H1 (cell line): ENCODE measurements at regions not wholly inside any gene's neighbourhood (a gene's known extent, or its start where the extent isn't known, plus 50 kb on each side); places are given as distances from the start of the nearest gene placed in this dataset.

ENCODE experiments used
- CTCF ChIA-PET: fragments of 300-600 bp; sonication (Branson Sonifier 250); formaldehyde crosslinking; loops from one replicate; lab custom pipeline; 2021; ENCODE audit not compliant: partially characterized antibody; lab: Charles Lee
- POLR2A ChIA-PET: fragments of 300-600 bp; sonication (Branson Sonifier 250); formaldehyde crosslinking; loops from one replicate; lab custom pipeline; 2021; ENCODE audit warnings: inconsistent platforms; ENCODE audit not compliant: partially characterized antibody; lab: Charles Lee
- DNase-seq, 2 experiments: peaks; one replicate each; pipeline versions ENCODE4 v3.0.0 to v3.0.0-alpha.2; 2010 to 2022; ENCODE audit warnings: low spot score in 2 of 2, low read depth in 1 of 2, mixed read lengths in 1 of 2
- FAIRE-seq: peaks from 2 replicates; lab custom pipeline; 2011; peaks lifted over from hg19 to GRCh38; lab: Jason Lieb, UNC
- H2AFZ ChIP-seq: 2 replicates; pipeline ENCODE4 v1.8.1; 2012; ENCODE audit warnings: low read length, inconsistent platforms
- H2AK5ac ChIP-seq: 2 replicates; pipeline ENCODE4 v1.6.1; 2013; ENCODE audit warnings: low read depth, low read length
- H2BK120ac ChIP-seq: replicated peaks from 2 replicates; pipeline ENCODE3; 2013; ENCODE audit warnings: low read depth, low read length, inconsistent platforms
- H2BK12ac ChIP-seq: 2 replicates; pipeline ENCODE4 v1.6.1; 2013; ENCODE audit warnings: low read depth, low read length
- H2BK15ac ChIP-seq: 2 replicates; pipeline ENCODE4 v1.6.1; 2013; ENCODE audit warnings: low read length
- H2BK20ac ChIP-seq: 2 replicates; pipeline ENCODE4 v1.6.1; 2013; ENCODE audit warnings: low read length
- H2BK5ac ChIP-seq: 2 replicates; pipeline ENCODE4 v1.6.1; 2013; ENCODE audit warnings: low read depth, low read length
- H3K14ac ChIP-seq: 2 replicates; pipeline ENCODE4 v1.6.1; 2013; ENCODE audit warnings: inconsistent platforms; ENCODE audit not compliant: insufficient read length
- H3K18ac ChIP-seq: 2 replicates; pipeline ENCODE4 v1.6.1; 2013; ENCODE audit warnings: low read length; ENCODE audit errors: extremely low read depth
- H3K23ac ChIP-seq: 2 replicates; pipeline ENCODE4 v1.6.1; 2013; ENCODE audit warnings: inconsistent platforms; ENCODE audit not compliant: insufficient read length
- H3K23me2 ChIP-seq: 2 replicates; pipeline ENCODE4 v1.6.1; 2013; ENCODE audit warnings: low read depth, low read length
- H3K27ac ChIP-seq: 2 replicates; pipeline ENCODE4 v1.6.1; 2011; ENCODE audit warnings: low read depth, low read length, inconsistent platforms
- H3K27me3 ChIP-seq, 4 experiments: replicated peaks in 1 of 4; 1 replicate in 1 of 4; 2 replicates in 3 of 4; pipeline versions ENCODE4 v1.6.1 to v1.8.1; 2011 to 2013; ENCODE audit warnings: low read length in 3 of 4, mild to moderate bottlenecking in 3 of 4, inconsistent platforms in 2 of 4, mixed read lengths in 2 of 4, moderate library complexity in 1 of 4; ENCODE audit not compliant: control insufficient read depth in 3 of 4, insufficient read depth in 3 of 4; ENCODE audit errors: extremely low read depth in 1 of 4
- H3K36me3 ChIP-seq, 4 experiments: 2 replicates each; pipeline versions ENCODE4 v1.6.1 to v1.8.1; 2011 to 2013; ENCODE audit warnings: mild to moderate bottlenecking in 4 of 4, low read length in 3 of 4, moderate library complexity in 2 of 4, control low read depth in 1 of 4, inconsistent platforms in 1 of 4; ENCODE audit not compliant: insufficient read depth in 4 of 4, control insufficient read depth in 2 of 4
- H3K4ac ChIP-seq: replicated peaks from 2 replicates; pipeline ENCODE3; 2013; ENCODE audit warnings: low read length, low read depth, mixed read lengths, inconsistent platforms; ENCODE audit not compliant: insufficient read length
- H3K4me1 ChIP-seq, 4 experiments: replicated peaks in 1 of 4; 1 replicate in 1 of 4; 2 replicates in 3 of 4; pipeline versions ENCODE4 v1.6.1 to v1.8.1; 2011 to 2013; ENCODE audit warnings: low read length in 3 of 4, inconsistent platforms in 2 of 4, mixed read lengths in 1 of 4; ENCODE audit not compliant: insufficient read depth in 4 of 4, control insufficient read depth in 3 of 4
- H3K4me2 ChIP-seq, 2 experiments: 2 replicates each; pipeline versions ENCODE4 v1.6.1 to v1.8.1; 2011 to 2013; ENCODE audit warnings: low read depth in 2 of 2, low read length in 2 of 2, control low read depth in 1 of 2, inconsistent platforms in 1 of 2, mild to moderate bottlenecking in 1 of 2; ENCODE audit not compliant: insufficient read depth in 1 of 2
- H3K4me3 ChIP-seq, 4 experiments: fragments of 200-600, 300-600 bp in 1 of 4; sonication (generic), shearing (Covaris generic), sonication (Bioruptor Twin) in 1 of 4; 2 replicates each; pipeline versions ENCODE4 v1.5.1 to v1.8.1; 2011 to 2016; ENCODE audit warnings: low read length in 4 of 4, low read depth in 3 of 4, control low read depth in 2 of 4, inconsistent platforms in 2 of 4, mild to moderate bottlenecking in 2 of 4, mixed read lengths in 1 of 4, moderate library complexity in 1 of 4; ENCODE audit not compliant: insufficient read depth in 2 of 4; ENCODE audit errors: extremely low read depth in 1 of 4
- H3K56ac ChIP-seq: replicated peaks from 2 replicates; pipeline ENCODE3; 2013; ENCODE audit warnings: low read depth, mild to moderate bottlenecking, mixed read lengths, low read length, inconsistent platforms; ENCODE audit not compliant: insufficient read length
- H3K79me1 ChIP-seq: 2 replicates; pipeline ENCODE4 v1.6.1; 2013; ENCODE audit warnings: low read depth, low read length, control low read depth
- H3K79me2 ChIP-seq, 2 experiments: 2 replicates each; pipeline versions ENCODE4 v1.6.1 to v1.8.1; 2012 to 2013; ENCODE audit warnings: low read length in 2 of 2, mild to moderate bottlenecking in 2 of 2, inconsistent platforms in 1 of 2; ENCODE audit not compliant: insufficient read depth in 2 of 2, control insufficient read depth in 1 of 2
- H3K9ac ChIP-seq, 4 experiments: replicated peaks in 1 of 4; 1 replicate in 1 of 4; 2 replicates in 3 of 4; pipeline versions ENCODE4 v1.6.1 to v1.8.1; 2011 to 2013; ENCODE audit warnings: low read depth in 3 of 4, low read length in 3 of 4, control low read depth in 2 of 4, mild to moderate bottlenecking in 2 of 4, moderate library complexity in 2 of 4, inconsistent platforms in 1 of 4; ENCODE audit errors: extremely low read depth in 1 of 4
- H3K9me3 ChIP-seq, 2 experiments: 2 replicates each; pipeline versions ENCODE4 v1.6.1 to v1.8.1; 2012 to 2013; ENCODE audit warnings: mild to moderate bottlenecking in 2 of 2, moderate library complexity in 2 of 2, control low read depth in 1 of 2, inconsistent platforms in 1 of 2, low read depth in 1 of 2, low read length in 1 of 2, mixed read lengths in 1 of 2; ENCODE audit not compliant: insufficient read depth in 2 of 2
- H4K20me1 ChIP-seq, 2 experiments: replicated peaks in 1 of 2; 2 replicates each; pipeline versions ENCODE3 to v1.8.1; 2011 to 2013; ENCODE audit warnings: inconsistent platforms in 2 of 2, low read length in 2 of 2, mild to moderate bottlenecking in 1 of 2; ENCODE audit not compliant: insufficient read depth in 2 of 2, control insufficient read depth in 1 of 2
- H4K5ac ChIP-seq: 2 replicates; pipeline ENCODE4 v1.6.1; 2013; ENCODE audit warnings: low read length, low read depth, mixed read lengths, inconsistent platforms; ENCODE audit not compliant: insufficient read length
- H4K8ac ChIP-seq: 2 replicates; pipeline ENCODE4 v1.8.0; 2013; ENCODE audit warnings: mild to moderate bottlenecking, moderate library complexity, low read length, inconsistent platforms; ENCODE audit not compliant: insufficient read depth; ENCODE audit errors: extremely low read depth
- H4K91ac ChIP-seq: replicated peaks from 2 replicates; pipeline ENCODE3; 2013; ENCODE audit warnings: low read length, mixed read lengths, inconsistent platforms; ENCODE audit not compliant: insufficient read length
- BCL11A ChIP-seq, 2 experiments: IDR thresholded peaks; one replicate each; pipeline ENCODE4 v1.6.1; 2011; ENCODE audit warnings: low read depth in 2 of 2, low read length in 2 of 2, mild to moderate bottlenecking in 2 of 2
- BRCA1 ChIP-seq: IDR thresholded peaks from 2 replicates; pipeline ENCODE4 v1.6.1; 2012; ENCODE audit warnings: low read depth, low read length, improper control_type of control experiment
- CTCF ChIP-seq, 3 experiments: IDR thresholded peaks; 1 replicate in 2 of 3; 2 replicates in 1 of 3; pipeline versions ENCODE4 v1.5.1 to v1.6.1; 2011; ENCODE audit warnings: low read length in 3 of 3, mild to moderate bottlenecking in 3 of 3, inconsistent platforms in 2 of 3, low read depth in 1 of 3, moderate library complexity in 1 of 3; ENCODE audit not compliant: insufficient read depth in 1 of 3; ENCODE audit errors: control extremely low read depth in 1 of 3
- EGR1 ChIP-seq: IDR thresholded peaks from 2 replicates; pipeline ENCODE4 v1.6.1; 2011; ENCODE audit warnings: low read depth, low read length, borderline replicate concordance
- GTF2F1 ChIP-seq: IDR thresholded peaks from 2 replicates; pipeline ENCODE4 v1.6.1; 2012; ENCODE audit warnings: low read depth, low read length, improper control_type of control experiment, borderline replicate concordance
- HDAC2 ChIP-seq, 2 experiments: fragments of 300-600 bp in 1 of 2; sonication (generic) in 1 of 2; IDR thresholded peaks; 2 replicates each; pipeline ENCODE4 v1.6.1; 2011 to 2012; ENCODE audit warnings: low read depth in 2 of 2, low read length in 2 of 2, mild to moderate bottlenecking in 2 of 2, moderate library complexity in 2 of 2, borderline replicate concordance in 1 of 2, inconsistent platforms in 1 of 2
- JUND ChIP-seq: IDR thresholded peaks from 2 replicates; pipeline ENCODE4 v1.6.1; 2011; ENCODE audit warnings: mild to moderate bottlenecking, improper control_type of control experiment, low read length
- RAD21 ChIP-seq, 2 experiments: IDR thresholded peaks in 1 of 2; conservative IDR thresholded peaks in 1 of 2; 2 replicates each; pipeline ENCODE4 v1.6.1; 2011; ENCODE audit warnings: low read depth in 2 of 2, low read length in 2 of 2, improper control_type of control experiment in 1 of 2, inconsistent platforms in 1 of 2, mild to moderate bottlenecking in 1 of 2, moderate library complexity in 1 of 2
- RXRA ChIP-seq: IDR thresholded peaks from 2 replicates; pipeline ENCODE4 v1.6.1; 2011; ENCODE audit warnings: low read depth, mild to moderate bottlenecking, low read length, moderate library complexity; ENCODE audit not compliant: insufficient read depth
- SP2 ChIP-seq: IDR thresholded peaks from 2 replicates; pipeline ENCODE4 v1.6.1; 2012; ENCODE audit warnings: mild to moderate bottlenecking, low read length, inconsistent platforms
- TCF12 ChIP-seq: IDR thresholded peaks from 2 replicates; pipeline ENCODE4 v1.6.1; 2011; ENCODE audit warnings: low read depth, mild to moderate bottlenecking, low read length
- WGBS, 2 experiments: shearing (Covaris generic) in 1 of 2; methylation state at CpG; one replicate each; pipeline versions ENCODE4 v1.1.6 to v1.1.7; 2013 to 2015; ENCODE audit warnings: low lambda C conversion rate in 2 of 2, mixed read lengths in 2 of 2, inconsistent platforms in 1 of 2, low coverage in 1 of 2, missing lambda C conversion rate in 1 of 2; ENCODE audit not compliant: insufficient replicate concordance in 2 of 2, insufficient coverage in 1 of 2, insufficient read length in 1 of 2; ENCODE audit errors: extremely low coverage in 1 of 2, missing lambda C conversion rate in 1 of 2; 5-methylcytosine and 5-hydroxymethylcytosine counted together

DNA sequence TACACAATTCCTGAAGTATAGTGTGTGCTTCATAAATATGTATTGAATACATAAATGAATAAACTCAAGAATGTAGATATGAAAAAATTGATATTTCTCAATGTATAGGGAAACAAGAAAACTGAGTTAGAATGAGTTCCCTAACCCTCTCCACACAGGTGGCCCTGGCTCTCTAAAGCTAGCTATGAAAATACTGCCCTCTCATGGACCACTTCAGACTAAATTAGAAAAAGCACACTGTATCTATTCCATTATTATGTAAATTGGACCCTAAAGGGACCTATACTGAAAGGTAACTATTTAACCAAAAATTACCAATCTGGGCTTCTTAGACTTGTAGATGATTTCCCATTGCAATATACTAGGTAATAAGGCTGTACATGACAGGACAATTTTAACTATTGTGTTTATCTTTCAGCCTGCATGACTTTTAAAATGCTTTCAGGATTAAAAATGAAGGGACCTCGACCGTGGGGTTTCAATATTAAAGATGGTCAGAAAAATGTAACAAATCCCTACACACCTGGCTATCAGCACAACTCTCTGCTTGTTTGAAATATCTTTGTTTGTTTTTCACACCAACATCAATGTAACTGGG, 672.5 kb upstream of the KIF2B start:
- H3K4ac ChIP-seq, result no peak overlapping the region
- no peak overlapping the region for H4K5ac ChIP-seq
- H3K9me3 ChIP-seq, result no peaks in the 10 kb centered on the region
- H2BK15ac ChIP-seq, result no peak overlapping the region
- no peak overlapping the region for H3K56ac ChIP-seq
- no peak overlapping the region for H3K14ac ChIP-seq
- FAIRE-seq, result no peak
- H3K36me3 ChIP-seq, result no peaks in the 10 kb centered on the region
- no peak overlapping the region for H3K4me3 ChIP-seq
- no peak overlapping the region for H2BK20ac ChIP-seq
- H4K20me1 ChIP-seq, result no peaks in the 10 kb centered on the region
- WGBS, 2 experiments, result 94% methylated on average over 2 of the region's 2 CpGs; no CpG with 5 or more reads in 1 of the 2 experiments
- H3K23me2 ChIP-seq, result no peaks in the 10 kb centered on the region
- H2AFZ ChIP-seq, result no peak overlapping the region
- no peaks in the 10 kb centered on the region for H3K79me1 ChIP-seq
- H2BK120ac ChIP-seq, result no peak overlapping the region
- H4K91ac ChIP-seq, result no peak overlapping the region
- H3K4me2 ChIP-seq, result no peak overlapping the region
- H4K8ac ChIP-seq, result no peak overlapping the region
- no peaks in the 10 kb centered on the region for H3K27me3 ChIP-seq
- DNase-seq, result no peak
- ChIA-PET POLR2A (no interaction called here), CTCF (interaction anchor here (0.9 to 1.1 kb wide), 2 partner anchors 117 to 800 kb away, joined by 3 to 5 read pairs; no protein-coding TSS in a partner anchor)
- H3K4me1 ChIP-seq, result peaks cover 0 to 2% (median 0%) of the 10 kb centered on the region in 4 experiments; a peak in 1 of 7 replicates
- no peaks in the 10 kb centered on the region for H3K79me2 ChIP-seq
- H2BK12ac ChIP-seq, result no peak overlapping the region
- no peak overlapping the region for H3K9ac ChIP-seq
- no peak overlapping the region for H3K18ac ChIP-seq
- H3K27ac ChIP-seq, result no peak overlapping the region
- H3K23ac ChIP-seq, result no peak overlapping the region
- H2BK5ac ChIP-seq, result no peak overlapping the region
- H2AK5ac ChIP-seq, result no peak overlapping the region
- TF ChIP-seq HDAC2 (IDR thresholded peaks at IDR 0.05; ENCODE audit: borderline replicate concordance in 1 of 2, low read depth in 2 of 2, low read length in 2 of 2), result no peak
- no peak for TF ChIP-seq SP2
- TF ChIP-seq RXRA, result no peak
- no peak for TF ChIP-seq BRCA1
- TF ChIP-seq JUND, result no peak
- peak; percentile 68 for TF ChIP-seq RAD21 (IDR thresholded peaks at IDR 0.05 in 1 of 2, conservative IDR thresholded peaks at IDR 0.05 in 1 of 2; ENCODE audit: low read depth in 2 of 2, low read length in 2 of 2)
- no peak for TF ChIP-seq EGR1
- TF ChIP-seq CTCF (IDR thresholded peaks at IDR 0.05; ENCODE audit: control extremely low read depth in 1 of 3, insufficient read depth in 1 of 3, low read depth in 1 of 3, low read length in 3 of 3), result peak in 2 of 3 experiments; percentile 25 to 40; a peak in 2 of 4 replicates
- TF ChIP-seq BCL11A (IDR thresholded peaks at IDR 0.05; ENCODE audit: low read depth in 2 of 2, low read length in 2 of 2), result no peak
- 0 out of 2 replicates have a peak, but pooled peaks have one; percentile 57 for TF ChIP-seq TCF12
- no peak for TF ChIP-seq GTF2F1
